ENCODE measurements at regions not wholly inside any gene's neighbourhood (a gene's known extent, or its start where the extent isn't known, plus 50 kb on each side); places are given as distances from the start of the nearest gene placed in this dataset.

GRCh38 chr14:29043737-29044136 lies 277.1 kb downstream of the FOXG1 start:
- TF ChIP-seq POLR2A (IDR thresholded peaks at IDR 0.05; ENCODE audit: low read length), result no peak
- no peak for TF ChIP-seq GATA1 (IDR thresholded peaks at IDR 0.05; ENCODE audit: low read depth, low read length)
